ENCODE measurements at regions not wholly inside any gene's neighbourhood (a gene's known extent, or its start where the extent isn't known, plus 50 kb on each side); places are given as distances from the start of the nearest gene placed in this dataset.

DNA sequence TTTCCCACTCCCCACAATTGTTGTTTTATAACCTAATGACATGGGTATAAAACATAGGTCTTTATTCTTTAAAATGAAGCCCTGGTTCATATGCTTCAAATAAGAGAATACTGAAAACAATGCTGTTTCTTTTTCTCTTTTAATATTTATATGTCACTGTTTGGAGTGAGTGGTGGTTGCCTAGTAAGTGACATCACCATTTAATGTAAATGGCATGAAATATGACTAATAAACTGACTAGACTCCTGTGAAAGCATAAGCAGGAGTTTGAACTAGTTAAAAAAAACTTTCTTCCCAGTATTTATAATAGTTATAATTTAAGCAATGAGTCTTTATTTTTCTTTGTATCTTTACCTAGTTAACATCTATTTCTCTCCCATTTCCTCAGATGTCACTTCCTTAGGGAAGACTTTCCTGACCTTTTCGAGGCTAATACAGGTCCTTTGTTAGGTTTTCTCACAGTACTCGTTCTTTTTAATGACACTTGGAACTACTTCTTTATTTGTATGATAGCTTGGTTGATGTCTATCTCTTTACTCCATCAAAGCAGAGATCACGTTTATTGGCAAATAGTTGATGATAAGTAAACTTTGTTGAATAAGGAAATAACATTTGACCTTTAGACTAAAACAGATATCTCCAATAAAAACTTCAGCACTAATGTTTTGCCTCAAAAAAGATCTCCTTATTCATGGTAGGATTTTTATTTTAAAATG, 105.4 kb upstream of the PDC start:
- TF ChIP-seq POLR2AphosphoS5 (IDR thresholded peaks at IDR 0.05; ENCODE audit: borderline replicate concordance, low read depth, low read length): no peak
- no peak for TF ChIP-seq EZH2 (IDR thresholded peaks at IDR 0.05)
- TF ChIP-seq FOXP2 (optimal IDR thresholded peaks at IDR 0.05; ENCODE audit: control extremely low read depth, extremely low read length, insufficient read depth): no peak
